HUES6 (cell line): ENCODE measurements at regions not wholly inside any gene's neighbourhood (a gene's known extent, or its start where the extent isn't known, plus 50 kb on each side); places are given as distances from the start of the nearest gene placed in this dataset.

ENCODE experiments used
- H3K27ac ChIP-seq: 2 replicates; pipeline ENCODE4 v1.7.0; 2013; ENCODE audit warnings: low read depth, mild to moderate bottlenecking, low read length, inconsistent platforms
- H3K27me3 ChIP-seq: 2 replicates; pipeline ENCODE4 v1.6.1; 2013; ENCODE audit warnings: low read length; ENCODE audit not compliant: control insufficient read depth, insufficient read depth
- H3K36me3 ChIP-seq: 2 replicates; pipeline ENCODE4 v1.6.1; 2013; ENCODE audit warnings: low read length; ENCODE audit not compliant: control insufficient read depth, insufficient read depth
- H3K4me1 ChIP-seq: 2 replicates; pipeline ENCODE4 v1.6.1; 2013; ENCODE audit warnings: low read length; ENCODE audit not compliant: control insufficient read depth, insufficient read depth
- H3K4me3 ChIP-seq: 2 replicates; pipeline ENCODE4 v1.5.1; 2013; ENCODE audit warnings: low read depth, low read length
- H3K9ac ChIP-seq: one replicate; pipeline ENCODE4 v1.6.1; 2013; ENCODE audit warnings: mild to moderate bottlenecking, low read length
- H3K9me3 ChIP-seq: 2 replicates; pipeline ENCODE4 v1.6.1; 2013; ENCODE audit warnings: low read depth, low read length; ENCODE audit not compliant: control insufficient read depth, insufficient read depth

- Histone ChIP-seq H3K4me1 (peaks cover 17% of the 10 kb centered on the region), H3K27ac (no peak overlapping the region), H3K9me3 (peaks cover 9% of the 10 kb centered on the region), H3K9ac (no peak overlapping the region), H3K4me3 (no peak overlapping the region), H3K27me3 (no peaks in the 10 kb centered on the region), H3K36me3 (no peaks in the 10 kb centered on the region)
Observed at GRCh38 chr2:226652983-226653765, 146.4 kb downstream of the IRS1 start.

GRCh38 chr2:226652369-226652768, 147.3 kb downstream of the IRS1 start:
- H3K4me1 ChIP-seq: peaks cover 17% of the 10 kb centered on the region
- H3K27me3 ChIP-seq: no peaks in the 10 kb centered on the region
- H3K9me3 ChIP-seq: peaks cover 9% of the 10 kb centered on the region
- no peaks in the 10 kb centered on the region for H3K36me3 ChIP-seq
- H3K27ac ChIP-seq: no peak overlapping the region
- H3K4me3 ChIP-seq: no peak overlapping the region
- no peak overlapping the region for H3K9ac ChIP-seq

- Histone ChIP-seq H3K4me1 (peaks cover 17% of the 10 kb centered on the region), H3K4me3 (no peak overlapping the region), H3K36me3 (no peaks in the 10 kb centered on the region), H3K27ac (peak overlapping the region; percentile 24; the same call in 1 of the 2 replicates), H3K9me3 (peaks cover 11% of the 10 kb centered on the region), H3K27me3 (no peaks in the 10 kb centered on the region), H3K9ac (no peak overlapping the region)
Observed at GRCh38 chr2:226649871-226650660, 149.6 kb downstream of the IRS1 start.

GRCh38 chr2:226649201-226649600, 150.4 kb downstream of the IRS1 start:
- H3K4me1 ChIP-seq: peaks cover 17% of the 10 kb centered on the region
- no peak overlapping the region for H3K9ac ChIP-seq
- H3K27ac ChIP-seq: no peak overlapping the region
- no peaks in the 10 kb centered on the region for H3K36me3 ChIP-seq
- H3K4me3 ChIP-seq: no peak overlapping the region
- H3K27me3 ChIP-seq: no peaks in the 10 kb centered on the region
- peaks cover 11% of the 10 kb centered on the region for H3K9me3 ChIP-seq

- H3K27me3 ChIP-seq: no peaks in the 10 kb centered on the region
- peaks cover 21% of the 10 kb centered on the region for H3K4me1 ChIP-seq
Observed at GRCh38 chr2:226647621-226648518, 151.8 kb downstream of the IRS1 start.

GRCh38 chr2:226644399-226644865, 155.2 kb downstream of the IRS1 start:
- H3K4me1 ChIP-seq: peaks cover 4% of the 10 kb centered on the region; the same call in 1 of the 2 replicates
- H3K27me3 ChIP-seq: no peaks in the 10 kb centered on the region
- H3K9ac ChIP-seq: no peak overlapping the region
- no peak overlapping the region for H3K27ac ChIP-seq
- H3K4me3 ChIP-seq: no peak overlapping the region
- peaks cover 25% of the 10 kb centered on the region for H3K9me3 ChIP-seq
- no peaks in the 10 kb centered on the region for H3K36me3 ChIP-seq

More at GRCh38 chr2:226647621-226648518, 151.8 kb downstream of the IRS1 start:
- Histone ChIP-seq H3K9me3 (peaks cover 11% of the 10 kb centered on the region), H3K9ac (no peak overlapping the region), H3K4me3 (no peak overlapping the region), H3K36me3 (no peaks in the 10 kb centered on the region), H3K27ac (no peak overlapping the region)

- H3K9ac ChIP-seq: no peak overlapping the region
- no peak overlapping the region for H3K4me3 ChIP-seq
- peaks cover 20% of the 10 kb centered on the region for H3K9me3 ChIP-seq
- H3K4me1 ChIP-seq: peaks cover 4% of the 10 kb centered on the region; the same call in 1 of the 2 replicates
- no peaks in the 10 kb centered on the region for H3K36me3 ChIP-seq
- H3K27me3 ChIP-seq: no peaks in the 10 kb centered on the region
- H3K27ac ChIP-seq: no peak overlapping the region
Observed at GRCh38 chr2:226643946-226644282, 155.7 kb downstream of the IRS1 start.

GRCh38 chr2:226643030-226643945, 156.3 kb downstream of the IRS1 start:
- Histone ChIP-seq H3K9ac (no peak overlapping the region), H3K4me1 (peaks cover 4% of the 10 kb centered on the region; the same call in 1 of the 2 replicates), H3K27me3 (no peaks in the 10 kb centered on the region), H3K27ac (no peak overlapping the region), H3K9me3 (peaks cover 19% of the 10 kb centered on the region), H3K4me3 (no peak overlapping the region), H3K36me3 (no peaks in the 10 kb centered on the region)

- H3K4me1 ChIP-seq: peaks cover 4% of the 10 kb centered on the region; the same call in 1 of the 2 replicates
- no peak overlapping the region for H3K4me3 ChIP-seq
- H3K36me3 ChIP-seq: no peaks in the 10 kb centered on the region
- peaks cover 17% of the 10 kb centered on the region for H3K9me3 ChIP-seq
- H3K9ac ChIP-seq: no peak overlapping the region
- H3K27ac ChIP-seq: no peak overlapping the region
- H3K27me3 ChIP-seq: no peaks in the 10 kb centered on the region
Observed at GRCh38 chr2:226641008-226641407, 158.6 kb downstream of the IRS1 start.

GRCh38 chr2:226640501-226640900, 159.1 kb downstream of the IRS1 start:
- no peak overlapping the region for H3K4me3 ChIP-seq
- H3K36me3 ChIP-seq: no peaks in the 10 kb centered on the region
- no peak overlapping the region for H3K9ac ChIP-seq
- peaks cover 17% of the 10 kb centered on the region for H3K9me3 ChIP-seq
- H3K27ac ChIP-seq: no peak overlapping the region
- no peaks in the 10 kb centered on the region for H3K27me3 ChIP-seq
- H3K4me1 ChIP-seq: peaks cover 4% of the 10 kb centered on the region; the same call in 1 of the 2 replicates
